A549 (cell line): ENCODE measurements at regions not wholly inside any gene's neighbourhood (a gene's known extent, or its start where the extent isn't known, plus 50 kb on each side); places are given as distances from the start of the nearest gene placed in this dataset.

Source experiments
- ATAC-seq, 2 experiments: fragments of 200-7000 bp in 1 of 2; fragments of >200 bp in 1 of 2; cut with Nextera tagmentation in 1 of 2; cut with Tn5 transposase in 1 of 2; 3 replicates each; pipeline versions ENCODE4 v1.8.0 to v1.9.1; 2018 to 2020; ENCODE audit warnings: mild to moderate bottlenecking in 1 of 2, moderate library complexity in 1 of 2
- CTCF ChIA-PET: fragments of 300-600 bp; sonication (Branson Sonifier 250); formaldehyde crosslinking; extraction: SDS; loops from one replicate; lab custom pipeline; 2021; ENCODE audit warnings: antibody characterized with exemption, inconsistent platforms; lab: Yijun Ruan, JAX
- POLR2A ChIA-PET: fragments of 350-600 bp; formaldehyde crosslinking; extraction: SDS; loops from one replicate; lab custom pipeline; 2021; ENCODE audit warnings: antibody characterized with exemption, inconsistent platforms; lab: Yijun Ruan, JAX
- DNase-seq, 2 experiments: peaks; one replicate each; pipeline versions ENCODE4 v3.0.0 to v3.0.0-alpha.2; 2011 to 2016; ENCODE audit warnings: low read depth in 1 of 2, low spot score in 1 of 2
- FAIRE-seq: peaks from 2 replicates; lab custom pipeline; 2011; peaks lifted over from hg19 to GRCh38; lab: Jason Lieb, UNC
- H3K27ac ChIP-seq, 2 experiments: fragments of >200 bp; sonication (Bioruptor Twin); formaldehyde crosslinking; 3 replicates each; pipeline ENCODE4 v1.5.1; 2016 to 2017
- H3K4me1 ChIP-seq: fragments of >200 bp; sonication (Bioruptor Twin); formaldehyde crosslinking; 3 replicates; pipeline ENCODE4 v1.6.1; 2016
- H3K4me2 ChIP-seq: fragments of >200 bp; sonication (Bioruptor Twin); formaldehyde crosslinking; 3 replicates; pipeline ENCODE4 v1.6.1; 2016
- H3K4me3 ChIP-seq: fragments of >200 bp; sonication (Bioruptor Twin); formaldehyde crosslinking; 3 replicates; pipeline ENCODE4 v1.5.1; 2016
- H3K9me3 ChIP-seq: fragments of >200 bp; sonication (Bioruptor Twin); formaldehyde crosslinking; 3 replicates; pipeline ENCODE4 v1.6.1; 2016
- CEBPB ChIP-seq, 2 experiments: fragments of >200 bp in 1 of 2; sonication (Bioruptor Twin) in 1 of 2; formaldehyde crosslinking in 1 of 2; IDR thresholded peaks; 2 replicates each; pipeline ENCODE4 v1.6.1; 2012 to 2016
- CTCF ChIP-seq: fragments of >200 bp; sonication (Bioruptor Twin); formaldehyde crosslinking; IDR thresholded peaks from 3 replicates; pipeline ENCODE4 v1.5.1; 2016
- EHF ChIP-seq: fragments of 250-450 bp; sonication (Bioruptor Pico); IDR thresholded peaks from 2 replicates; pipeline ENCODE4 v1.5.0; 2020; ENCODE audit warnings: mild to moderate bottlenecking
- EHMT2 ChIP-seq: fragments of 200-600 bp; sonication (generic); IDR thresholded peaks from 2 replicates; pipeline ENCODE4 v1.6.1; 2016; ENCODE audit warnings: antibody characterized with exemption, low read depth, mild to moderate bottlenecking, moderate library complexity
- EP300 ChIP-seq, 2 experiments: fragments of >200 bp; sonication (Bioruptor Twin); formaldehyde crosslinking; IDR thresholded peaks; 2 replicates in 1 of 2; 3 replicates in 1 of 2; pipeline ENCODE4 v1.6.1; 2016 to 2017
- ESRRA ChIP-seq: fragments of 150-350 bp; IDR thresholded peaks from 2 replicates; pipeline ENCODE4 v1.6.1; 2014; ENCODE audit warnings: mild to moderate bottlenecking, low read length, borderline replicate concordance
- FOSL2 ChIP-seq, 2 experiments: fragments of 450-650 bp in 1 of 2; fragments of >200 bp in 1 of 2; sonication (Bioruptor Twin) in 1 of 2; formaldehyde crosslinking; IDR thresholded peaks; 2 replicates each; pipeline versions ENCODE4 v1.5.0 to v1.6.1; 2016 to 2020; ENCODE audit warnings: mild to moderate bottlenecking in 1 of 2, moderate library complexity in 1 of 2
- HEYL ChIP-seq: fragments of 250-450 bp; sonication (Bioruptor Pico); IDR thresholded peaks from 2 replicates; pipeline ENCODE4 v1.8.0; 2021; ENCODE audit warnings: mild to moderate bottlenecking, moderate library complexity
- HOXA7 ChIP-seq: fragments of 250-450 bp; sonication (Bioruptor Pico); IDR thresholded peaks from 2 replicates; pipeline ENCODE4 v1.5.0; 2020; ENCODE audit warnings: mild to moderate bottlenecking, moderate library complexity
- KDM5A ChIP-seq: fragments of 200-600 bp; sonication (generic); IDR thresholded peaks from 2 replicates; pipeline ENCODE4 v1.6.1; 2016; ENCODE audit warnings: antibody characterized with exemption, mild to moderate bottlenecking
- PHF8 ChIP-seq: fragments of 200-600 bp; sonication (generic); IDR thresholded peaks from 2 replicates; pipeline ENCODE4 v1.6.1; 2016; ENCODE audit warnings: low read depth, mild to moderate bottlenecking, antibody characterized with exemption, moderate library complexity, borderline replicate concordance
- RAD21 ChIP-seq, 2 experiments: fragments of >200 bp in 1 of 2; sonication (Bioruptor Twin) in 1 of 2; formaldehyde crosslinking in 1 of 2; IDR thresholded peaks in 1 of 2; conservative IDR thresholded peaks in 1 of 2; 2 replicates in 1 of 2; 3 replicates in 1 of 2; pipeline ENCODE4 v1.6.1; 2012 to 2018; ENCODE audit warnings: inconsistent platforms in 1 of 2
- RFX5 ChIP-seq: fragments of 450-650 bp; IDR thresholded peaks from 2 replicates; pipeline ENCODE4 v1.7.1; 2014; ENCODE audit warnings: antibody characterized with exemption, mild to moderate bottlenecking, moderate library complexity
- SREBF2 ChIP-seq: fragments of 450-650 bp; IDR thresholded peaks from 2 replicates; pipeline ENCODE4 v1.6.1; 2014; ENCODE audit warnings: mild to moderate bottlenecking, moderate library complexity
- TFCP2L1 ChIP-seq: fragments of 250-450 bp; sonication (Bioruptor Pico); IDR thresholded peaks from 2 replicates; pipeline ENCODE4 v1.5.0; 2021; ENCODE audit warnings: mild to moderate bottlenecking
- TP53 ChIP-seq: fragments of 250-450 bp; sonication (Bioruptor Pico); IDR thresholded peaks from 2 replicates; pipeline ENCODE4 v1.5.0; 2021; ENCODE audit warnings: mild to moderate bottlenecking, moderate library complexity
- USF2 ChIP-seq: fragments of 450-650 bp; IDR thresholded peaks from 2 replicates; pipeline ENCODE4 v1.6.1; 2014; ENCODE audit warnings: antibody characterized with exemption
- ZC3H11A ChIP-seq: fragments of 450-650 bp; IDR thresholded peaks from 2 replicates; pipeline ENCODE4 v1.6.1; 2014; ENCODE audit warnings: antibody characterized with exemption, mild to moderate bottlenecking
- ZFP36 ChIP-seq: fragments of 450-650 bp; IDR thresholded peaks from 2 replicates; pipeline ENCODE4 v1.6.1; 2014; ENCODE audit warnings: borderline replicate concordance; ENCODE audit not compliant: partially characterized antibody
- WGBS: methylation state at CpG from one replicate; pipeline ENCODE4 v1.1.6; 2017; ENCODE audit errors: missing lambda C conversion rate; 5-methylcytosine and 5-hydroxymethylcytosine counted together
- TF ChIP-seq, protein P1 (sequence below): fragments of >200 bp; sonication (Bioruptor Twin); formaldehyde crosslinking; IDR thresholded peaks from 2 replicates; pipeline ENCODE4 v1.6.1; 2016
- TF ChIP-seq, protein P2 (sequence below): fragments of >200 bp; sonication (Bioruptor Twin); formaldehyde crosslinking; IDR thresholded peaks from 3 replicates; pipeline ENCODE4 v1.6.1; 2016
- TF ChIP-seq, protein P3 (sequence below): fragments of 200-600 bp; sonication (generic); IDR thresholded peaks from 2 replicates; pipeline ENCODE4 v1.6.1; 2016; ENCODE audit warnings: antibody characterized with exemption, mild to moderate bottlenecking, moderate library complexity

DNA sequence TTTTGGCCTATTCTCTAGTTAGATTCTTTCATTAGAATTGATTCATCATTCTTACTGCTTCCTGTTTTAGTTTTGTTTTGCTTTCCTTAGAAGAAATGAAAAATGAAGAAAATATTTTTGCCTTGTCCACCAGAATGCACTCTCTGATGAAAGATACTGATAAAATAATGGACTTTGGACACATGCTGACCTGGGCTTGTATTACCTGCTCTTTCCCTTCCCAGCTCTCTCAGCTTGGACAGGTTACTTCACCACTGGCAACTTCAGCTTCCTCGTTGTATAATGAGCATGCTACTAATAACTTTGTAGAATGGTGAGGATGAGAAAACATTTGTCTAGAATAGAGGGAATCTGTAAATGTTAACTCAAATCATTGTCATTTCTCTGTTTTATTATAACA, 1468.1 kb upstream of the WWC1 start:
- H3K4me2 ChIP-seq, result no peak overlapping the region
- no peak overlapping the region for H3K4me3 ChIP-seq
- TF ChIP-seq KDM5A, result no peak
- TF ChIP-seq RFX5, result no peak
- TF ChIP-seq USF2, result no peak
- TF ChIP-seq CEBPB (IDR thresholded peaks at IDR 0.05), result no peak
- TF ChIP-seq FOSL2 (IDR thresholded peaks at IDR 0.05), result no peak
- TF ChIP-seq FOSL2 (CRISPR knock-in tag; IDR thresholded peaks at IDR 0.05), result no peak
- TF ChIP-seq HOXA7 (CRISPR knock-in tag), result no peak
- TF ChIP-seq SREBF2, result no peak
- TF ChIP-seq EP300 (IDR thresholded peaks at IDR 0.05), result no peak
- no peak for TF ChIP-seq ZFP36
- no peak for TF ChIP-seq RAD21 (conservative IDR thresholded peaks at IDR 0.05 in 1 of 2, IDR thresholded peaks at IDR 0.05 in 1 of 2)
- DNase-seq (no peak), FAIRE-seq (no peak), ATAC-seq (no peak)
- POLR2A ChIA-PET, result no interaction called here
- no peaks in the 10 kb centered on the region for H3K9me3 ChIP-seq
- H3K27ac ChIP-seq, result no peak overlapping the region
- H3K4me1 ChIP-seq, result no peaks in the 10 kb centered on the region
- CTCF ChIA-PET, result no interaction called here
- WGBS, result 0% methylated on average over 1 of the region's 1 CpG

DNA sequence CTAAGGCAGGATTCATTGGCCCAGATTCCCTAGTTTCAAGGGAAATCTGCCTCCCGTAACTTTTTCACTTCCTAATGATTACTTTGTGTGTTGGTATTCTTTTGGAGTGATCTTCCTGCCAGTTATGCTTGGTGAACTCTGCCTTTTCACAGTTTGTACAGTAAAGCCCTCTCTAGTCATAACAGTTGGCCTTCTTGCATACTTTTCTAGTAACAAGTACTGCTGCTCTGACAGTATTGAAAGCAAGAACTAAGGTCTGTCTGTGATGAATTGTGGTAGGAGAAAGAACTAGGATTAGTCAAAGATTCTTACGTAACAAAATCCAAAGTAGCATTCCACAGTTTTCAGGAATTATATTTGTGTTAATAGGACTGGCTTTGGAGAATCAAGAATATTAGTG, 1457.2 kb upstream of the WWC1 start:
- POLR2A ChIA-PET, result no interaction called here
- Histone ChIP-seq H3K4me3 (no peak overlapping the region), H3K9me3 (no peaks in the 10 kb centered on the region), H3K4me2 (no peak overlapping the region), H3K27ac (no peak overlapping the region), H3K4me1 (no peaks in the 10 kb centered on the region)
- TF ChIP-seq, protein P1, sequence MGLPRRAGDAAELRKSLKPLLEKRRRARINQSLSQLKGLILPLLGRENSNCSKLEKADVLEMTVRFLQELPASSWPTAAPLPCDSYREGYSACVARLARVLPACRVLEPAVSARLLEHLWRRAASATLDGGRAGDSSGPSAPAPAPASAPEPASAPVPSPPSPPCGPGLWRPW, result no peak
- TF ChIP-seq ESRRA (no peak), SREBF2 (no peak), EHMT2 (no peak), PHF8 (no peak), ZC3H11A (no peak), EHF (no peak), TFCP2L1 (CRISPR knock-in tag) (no peak), HEYL (CRISPR knock-in tag) (no peak), TP53 (CRISPR knock-in tag) (no peak), CEBPB (IDR thresholded peaks at IDR 0.05) (no peak)
- TF ChIP-seq, protein P2, sequence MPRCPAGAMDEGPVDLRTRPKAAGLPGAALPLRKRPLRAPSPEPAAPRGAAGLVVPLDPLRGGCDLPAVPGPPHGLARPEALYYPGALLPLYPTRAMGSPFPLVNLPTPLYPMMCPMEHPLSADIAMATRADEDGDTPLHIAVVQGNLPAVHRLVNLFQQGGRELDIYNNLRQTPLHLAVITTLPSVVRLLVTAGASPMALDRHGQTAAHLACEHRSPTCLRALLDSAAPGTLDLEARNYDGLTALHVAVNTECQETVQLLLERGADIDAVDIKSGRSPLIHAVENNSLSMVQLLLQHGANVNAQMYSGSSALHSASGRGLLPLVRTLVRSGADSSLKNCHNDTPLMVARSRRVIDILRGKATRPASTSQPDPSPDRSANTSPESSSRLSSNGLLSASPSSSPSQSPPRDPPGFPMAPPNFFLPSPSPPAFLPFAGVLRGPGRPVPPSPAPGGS, result no peak
- FAIRE-seq, result no peak
- CTCF ChIA-PET, result no interaction called here
- ATAC-seq, result no peak
- WGBS, result 26% methylated on average over 2 of the region's 2 CpGs
- DNase-seq, result no peak

DNA sequence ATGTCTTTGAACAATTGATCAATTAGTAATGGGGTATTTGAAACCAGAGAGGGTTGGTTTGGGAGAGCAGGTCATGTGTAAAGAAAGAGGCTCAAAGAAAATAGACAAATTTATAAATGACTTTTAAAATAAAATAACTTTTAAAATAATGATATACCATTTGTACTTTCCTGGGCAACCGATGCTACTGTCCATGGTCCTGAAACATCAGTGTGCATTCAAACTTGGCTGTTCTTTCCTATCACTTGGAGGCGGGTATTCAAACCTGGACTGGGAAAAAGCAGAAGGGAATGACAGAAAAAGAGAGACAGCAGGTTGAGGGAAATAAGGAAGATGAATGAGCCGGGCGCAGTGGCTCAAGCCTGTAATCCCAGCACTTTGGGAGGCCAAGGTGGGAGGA, 1446.4 kb upstream of the WWC1 start:
- ChIA-PET POLR2A (no interaction called here), CTCF (interaction anchor here (1.5 kb wide), 1 partner anchor 10 kb away, joined by 3 read pairs; no protein-coding TSS in a partner anchor)
- FAIRE-seq (no peak), DNase-seq (peak in 1 of 2 experiments; percentile 4), ATAC-seq (no peak)
- Histone ChIP-seq H3K9me3 (no peaks in the 10 kb centered on the region), H3K4me1 (no peaks in the 10 kb centered on the region), H3K4me2 (no peak overlapping the region), H3K4me3 (no peak overlapping the region), H3K27ac (no peak overlapping the region)
- TF ChIP-seq, protein P3, sequence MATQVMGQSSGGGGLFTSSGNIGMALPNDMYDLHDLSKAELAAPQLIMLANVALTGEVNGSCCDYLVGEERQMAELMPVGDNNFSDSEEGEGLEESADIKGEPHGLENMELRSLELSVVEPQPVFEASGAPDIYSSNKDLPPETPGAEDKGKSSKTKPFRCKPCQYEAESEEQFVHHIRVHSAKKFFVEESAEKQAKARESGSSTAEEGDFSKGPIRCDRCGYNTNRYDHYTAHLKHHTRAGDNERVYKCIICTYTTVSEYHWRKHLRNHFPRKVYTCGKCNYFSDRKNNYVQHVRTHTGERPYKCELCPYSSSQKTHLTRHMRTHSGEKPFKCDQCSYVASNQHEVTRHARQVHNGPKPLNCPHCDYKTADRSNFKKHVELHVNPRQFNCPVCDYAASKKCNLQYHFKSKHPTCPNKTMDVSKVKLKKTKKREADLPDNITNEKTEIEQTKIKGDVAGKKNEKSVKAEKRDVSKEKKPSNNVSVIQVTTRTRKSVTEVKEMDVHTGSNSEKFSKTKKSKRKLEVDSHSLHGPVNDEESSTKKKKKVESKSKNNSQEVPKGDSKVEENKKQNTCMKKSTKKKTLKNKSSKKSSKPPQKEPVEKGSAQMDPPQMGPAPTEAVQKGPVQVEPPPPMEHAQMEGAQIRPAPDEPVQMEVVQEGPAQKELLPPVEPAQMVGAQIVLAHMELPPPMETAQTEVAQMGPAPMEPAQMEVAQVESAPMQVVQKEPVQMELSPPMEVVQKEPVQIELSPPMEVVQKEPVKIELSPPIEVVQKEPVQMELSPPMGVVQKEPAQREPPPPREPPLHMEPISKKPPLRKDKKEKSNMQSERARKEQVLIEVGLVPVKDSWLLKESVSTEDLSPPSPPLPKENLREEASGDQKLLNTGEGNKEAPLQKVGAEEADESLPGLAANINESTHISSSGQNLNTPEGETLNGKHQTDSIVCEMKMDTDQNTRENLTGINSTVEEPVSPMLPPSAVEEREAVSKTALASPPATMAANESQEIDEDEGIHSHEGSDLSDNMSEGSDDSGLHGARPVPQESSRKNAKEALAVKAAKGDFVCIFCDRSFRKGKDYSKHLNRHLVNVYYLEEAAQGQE, result peak; percentile 78
- TF ChIP-seq CTCF, result no peak
- whole genome bisulfite sequencing, result 12% methylated on average over 4 of the region's 4 CpGs
